ENCODE measurements at regions not wholly inside any gene's neighbourhood (a gene's known extent, or its start where the extent isn't known, plus 50 kb on each side); places are given as distances from the start of the nearest gene placed in this dataset.

GRCh38 chr3:80663426-80663825 is 895.6 kb upstream of the ROBO1 start:
- TF ChIP-seq POLR2A (IDR thresholded peaks at IDR 0.05) (no peak), CTCF (IDR thresholded peaks at IDR 0.05) (no peak)

Data from heart left ventricle (tissue), 13 donors.